Kidney epithelial cell (primary cell): ENCODE measurements at regions not wholly inside any gene's neighbourhood (a gene's known extent, or its start where the extent isn't known, plus 50 kb on each side); places are given as distances from the start of the nearest gene placed in this dataset.

Experiments
- DNase-seq: peaks from one replicate; pipeline ENCODE4 v3.0.0-alpha.2; 2010; ENCODE audit warnings: low read depth
- H3K27me3 ChIP-seq: 2 replicates; pipeline ENCODE4 v1.6.0; 2011; ENCODE audit warnings: low read length; ENCODE audit not compliant: control insufficient read depth, insufficient read depth
- H3K36me3 ChIP-seq: 2 replicates; pipeline ENCODE4 v1.5.1; 2011; ENCODE audit warnings: low read length; ENCODE audit not compliant: control insufficient read depth, insufficient read depth
- H3K4me3 ChIP-seq: 2 replicates; pipeline ENCODE4 v1.5.1; 2011; ENCODE audit warnings: low read depth, mild to moderate bottlenecking, control low read depth, low read length
- CTCF ChIP-seq: IDR thresholded peaks from 2 replicates; pipeline ENCODE4 v1.5.1; 2011; ENCODE audit warnings: mild to moderate bottlenecking, moderate library complexity, low read length, control low read depth, inconsistent platforms; ENCODE audit not compliant: insufficient read depth, poor library complexity, severe bottlenecking

GRCh38 chr2:240284503-240285259 is 144.2 kb upstream of the OTOS start:
- Histone ChIP-seq H3K27me3 (peaks cover 4% of the 10 kb centered on the region), H3K36me3 (no peaks in the 10 kb centered on the region), H3K4me3 (no peak overlapping the region)
- DNase-seq, result no peak
- TF ChIP-seq CTCF, result no peak

GRCh38 chr2:240285725-240286124 is 145.3 kb upstream of the OTOS start:
- H3K27me3 ChIP-seq, result peaks cover 6% of the 10 kb centered on the region
- DNase-seq, result no peak
- TF ChIP-seq CTCF, result no peak
- H3K4me3 ChIP-seq, result no peak overlapping the region
- H3K36me3 ChIP-seq, result no peaks in the 10 kb centered on the region

- no peak for TF ChIP-seq CTCF
- no peak for DNase-seq
- Histone ChIP-seq H3K36me3 (no peaks in the 10 kb centered on the region), H3K27me3 (peaks cover 6% of the 10 kb centered on the region), H3K4me3 (no peak overlapping the region)
These were observed 146.1 kb upstream of the OTOS start for GRCh38 chr2:240286596-240286995.

GRCh38 chr2:240287011-240287410 is 146.6 kb upstream of the OTOS start:
- Histone ChIP-seq H3K27me3 (peaks cover 6% of the 10 kb centered on the region), H3K36me3 (no peaks in the 10 kb centered on the region), H3K4me3 (no peak overlapping the region)
- TF ChIP-seq CTCF, result no peak
- DNase-seq, result no peak

- Histone ChIP-seq H3K36me3 (no peaks in the 10 kb centered on the region), H3K4me3 (no peak overlapping the region), H3K27me3 (peaks cover 6% of the 10 kb centered on the region)
- DNase-seq, result no peak
- no peak for TF ChIP-seq CTCF
These were observed 147.1 kb upstream of the OTOS start for GRCh38 chr2:240287496-240288086.
